Ureter (tissue), 1 donor: ENCODE measurements at regions not wholly inside any gene's neighbourhood (a gene's known extent, or its start where the extent isn't known, plus 50 kb on each side); places are given as distances from the start of the nearest gene placed in this dataset.

Source experiments
- DNase-seq: peaks from one replicate; pipeline ENCODE4 v3.0.0-alpha.2; 2020; ENCODE audit warnings: low spot score
- donor health status: DM: yes; HTN: yes; CAD: no.

DNA sequence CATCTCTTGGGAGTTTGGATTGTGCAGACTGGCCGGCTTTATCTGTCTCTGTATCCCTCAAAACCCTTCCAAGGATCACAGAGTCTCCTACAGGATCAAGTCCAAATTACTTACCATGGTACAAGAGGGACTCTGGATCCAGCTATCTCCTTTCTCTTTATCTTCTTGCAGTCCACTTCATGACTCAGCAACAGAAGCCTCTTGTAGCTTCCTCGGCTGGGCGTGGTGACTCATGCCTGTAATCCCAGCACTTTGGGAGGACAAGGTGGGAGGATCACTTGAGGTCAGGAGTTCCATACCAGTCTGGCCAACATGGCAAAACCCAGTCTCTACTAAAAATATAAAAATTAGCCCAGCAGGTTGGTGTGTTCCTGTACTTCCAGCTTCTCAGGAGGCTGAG lies 189.7 kb downstream of the BCAT1 start:
- DNase-seq = no peak

DNA sequence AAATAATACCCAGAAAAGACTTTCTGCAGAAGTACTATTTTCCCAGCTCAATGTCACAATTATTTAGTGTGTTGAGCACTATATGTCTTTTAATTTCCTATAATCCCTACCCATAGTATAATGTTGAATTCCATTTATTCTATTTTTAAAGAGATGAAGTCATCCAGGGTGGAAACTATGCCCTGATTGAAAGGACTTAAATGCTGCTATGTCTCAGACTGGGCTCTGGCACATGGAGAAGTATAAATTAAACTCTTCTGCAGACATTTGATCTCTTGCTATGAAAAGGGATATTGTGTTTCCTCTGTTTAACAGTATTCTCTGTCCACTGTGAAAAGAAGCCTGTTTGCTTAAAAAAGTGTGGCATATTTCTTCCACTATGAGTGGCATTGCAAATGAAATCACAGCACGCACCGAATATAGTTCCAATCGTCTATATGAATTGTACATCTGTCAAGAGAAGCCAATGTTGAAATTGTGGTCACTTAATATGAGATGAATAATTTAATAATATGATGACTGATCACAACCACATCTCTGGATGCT lies 192.3 kb downstream of the BCAT1 start:
- no peak for DNase-seq

DNA sequence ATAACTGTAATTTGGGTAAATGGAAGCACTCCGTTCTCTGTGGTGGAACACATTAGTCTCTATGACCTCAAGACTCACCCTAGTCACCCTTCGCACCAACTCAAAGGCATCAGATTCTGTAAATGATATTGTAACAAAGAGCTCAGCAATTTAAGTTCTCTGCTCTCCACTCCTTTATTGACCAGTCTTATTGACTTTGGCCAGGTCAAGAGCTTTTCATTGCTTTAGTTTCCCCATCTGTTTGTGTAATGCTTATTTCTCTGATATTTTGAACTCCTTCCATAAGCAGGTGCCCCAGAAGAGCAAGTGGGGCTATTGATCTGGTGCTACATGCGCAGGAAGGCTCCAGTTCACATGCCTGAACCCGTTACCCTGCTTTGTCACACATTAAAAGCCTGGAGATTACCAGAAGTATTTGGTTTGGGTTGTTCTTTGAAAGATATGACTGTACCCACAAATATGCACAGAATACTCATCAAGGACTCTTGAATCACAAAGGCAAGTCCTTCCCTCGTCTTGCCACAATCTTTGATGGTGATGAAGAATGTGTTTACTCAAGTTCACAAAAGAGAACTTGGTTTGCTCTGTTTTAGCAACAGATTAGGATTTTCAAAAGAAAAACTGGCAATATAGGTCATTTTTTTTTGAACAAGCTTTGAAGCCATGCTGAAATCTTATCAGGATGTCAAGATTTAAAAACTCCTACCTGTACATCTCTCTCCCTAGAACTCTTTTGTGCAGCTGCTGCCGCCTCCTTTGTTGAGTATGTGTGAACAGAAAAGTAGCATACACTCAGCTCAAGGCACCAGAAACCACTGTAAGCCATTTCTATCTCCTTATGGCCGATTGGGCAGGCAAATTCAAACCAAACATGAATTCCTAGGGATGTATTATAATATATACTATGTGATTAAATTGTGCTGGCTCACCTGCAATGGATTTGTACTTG lies 193.9 kb downstream of the BCAT1 start:
- DNase-seq = no peak

DNA sequence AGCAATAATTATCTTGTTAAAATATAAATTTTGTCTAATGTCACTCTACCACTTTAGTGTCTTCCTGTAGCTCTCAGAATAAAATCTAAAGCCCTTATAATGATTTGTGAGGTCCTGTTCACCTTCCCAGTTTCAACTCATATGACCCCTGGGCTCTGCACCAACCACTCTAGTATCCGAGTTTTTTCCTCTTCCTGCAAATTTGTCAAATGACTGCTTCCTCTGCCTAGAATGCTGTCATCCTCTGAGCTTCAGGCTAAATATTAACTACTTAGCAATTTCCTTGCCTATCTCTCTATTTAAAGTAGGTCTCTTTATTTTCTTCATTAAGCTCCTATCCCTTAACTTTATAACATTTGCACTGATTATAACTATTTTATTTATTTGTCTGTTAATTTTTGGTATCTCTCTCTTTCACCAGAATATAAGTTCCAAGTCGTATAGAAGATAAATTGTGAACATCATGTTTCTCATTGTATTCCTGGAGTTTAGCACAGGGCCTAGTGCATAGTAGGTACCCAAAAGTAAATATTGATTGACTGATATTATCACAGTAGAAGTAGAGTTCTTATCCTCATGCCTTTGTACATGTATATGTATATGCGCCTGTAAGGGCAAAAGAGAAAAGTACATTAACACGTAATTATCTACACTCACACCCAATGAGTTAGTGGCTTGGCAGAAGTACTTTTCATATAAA lies 196.0 kb downstream of the BCAT1 start:
- no peak for DNase-seq

DNA sequence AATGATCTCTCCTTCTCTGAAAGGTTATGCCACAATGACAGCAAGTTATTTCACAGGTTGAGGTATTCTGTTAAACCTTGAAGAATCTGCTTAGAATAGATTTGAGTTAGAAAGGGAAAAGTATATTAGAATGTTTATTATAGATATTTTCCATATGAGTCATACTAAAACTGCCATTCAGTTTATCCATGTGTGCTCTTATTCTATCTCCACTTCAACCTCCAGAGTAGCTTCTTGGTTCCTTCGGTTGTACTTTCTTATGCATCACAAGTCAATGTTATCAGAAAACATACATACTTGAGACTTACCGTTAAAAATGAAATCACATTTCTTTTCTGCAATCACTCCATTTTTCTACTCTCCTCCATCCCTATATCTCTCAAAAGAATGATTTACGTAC lies 197.7 kb downstream of the BCAT1 start:
- DNase-seq = no peak

DNA sequence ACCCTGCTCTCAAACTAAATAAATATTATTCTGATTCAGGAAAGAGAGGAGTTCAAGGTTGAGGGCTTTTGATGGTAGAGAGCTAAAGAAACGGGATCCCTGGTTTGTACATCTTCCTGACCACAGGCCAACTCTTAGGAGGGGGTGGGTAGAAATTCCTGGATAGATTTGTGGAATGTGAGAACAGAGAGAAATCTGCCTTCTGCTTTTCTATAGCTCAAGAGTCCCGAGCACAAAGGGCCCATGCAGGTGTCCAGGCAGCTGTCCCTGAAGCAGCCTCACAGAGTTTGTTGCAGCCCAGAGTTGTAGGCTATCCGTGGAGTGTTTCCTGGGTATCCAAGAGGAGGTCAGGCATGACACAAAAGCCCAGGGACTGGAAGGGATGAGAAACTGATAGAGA lies 198.6 kb downstream of the BCAT1 start:
- no peak for DNase-seq

DNA sequence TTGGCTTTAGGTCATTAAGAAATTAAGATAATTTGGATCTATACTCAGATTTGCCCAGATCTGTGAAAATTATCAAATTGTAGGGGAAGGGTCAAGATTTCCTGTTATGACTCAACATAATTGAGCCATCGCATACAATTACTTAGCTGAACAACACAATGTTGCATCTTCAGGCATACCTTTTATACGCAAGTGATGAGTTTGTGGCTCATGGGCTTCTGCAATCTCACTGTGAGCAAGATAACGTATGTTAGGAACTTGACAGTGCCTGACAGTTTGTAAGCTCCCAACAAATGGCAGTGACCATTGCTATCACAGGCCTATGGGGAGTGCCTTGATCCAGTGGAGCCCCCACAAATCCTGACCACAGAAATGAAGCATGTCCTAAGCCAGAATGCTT lies 199.7 kb downstream of the BCAT1 start:
- DNase-seq = no peak

DNA sequence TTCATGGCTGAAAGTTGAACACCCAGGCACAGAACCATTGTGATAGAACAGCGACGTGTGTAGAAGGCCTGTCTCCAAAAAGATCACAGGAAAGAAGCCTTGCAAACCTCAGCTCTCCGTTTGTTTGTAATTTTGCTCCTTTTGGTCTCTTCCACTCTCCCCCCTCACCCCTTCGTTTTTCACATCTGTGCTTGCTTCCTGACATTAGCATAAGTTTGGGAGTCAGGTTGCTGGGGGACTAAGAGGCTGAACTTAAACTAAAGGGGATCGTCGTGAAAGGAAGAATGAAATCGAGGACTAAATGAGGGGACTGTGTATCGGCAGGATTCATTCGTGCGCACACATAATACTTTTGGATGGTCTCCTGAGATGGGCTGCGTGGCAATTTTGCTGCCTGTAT lies 200.6 kb downstream of the BCAT1 start:
- no peak for DNase-seq

DNA sequence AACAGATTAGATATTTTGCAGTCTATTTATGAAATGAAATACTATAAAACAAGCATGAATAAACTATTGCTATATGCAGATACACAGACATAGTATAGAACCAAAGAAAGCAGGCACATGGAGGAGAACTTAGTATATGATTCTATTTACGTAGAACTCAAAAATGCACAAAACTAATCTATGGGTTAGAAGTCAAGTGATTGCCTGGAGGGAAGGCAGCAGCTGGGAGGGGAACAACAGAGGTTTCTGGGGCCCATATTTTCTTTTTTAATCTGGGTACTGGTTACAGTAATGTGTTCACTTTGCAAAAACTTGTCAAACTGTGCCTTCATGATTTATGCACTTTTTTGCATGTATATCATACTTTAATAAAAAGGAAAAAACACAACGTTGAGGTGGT lies 202.0 kb downstream of the BCAT1 start:
- DNase-seq = no peak

DNA sequence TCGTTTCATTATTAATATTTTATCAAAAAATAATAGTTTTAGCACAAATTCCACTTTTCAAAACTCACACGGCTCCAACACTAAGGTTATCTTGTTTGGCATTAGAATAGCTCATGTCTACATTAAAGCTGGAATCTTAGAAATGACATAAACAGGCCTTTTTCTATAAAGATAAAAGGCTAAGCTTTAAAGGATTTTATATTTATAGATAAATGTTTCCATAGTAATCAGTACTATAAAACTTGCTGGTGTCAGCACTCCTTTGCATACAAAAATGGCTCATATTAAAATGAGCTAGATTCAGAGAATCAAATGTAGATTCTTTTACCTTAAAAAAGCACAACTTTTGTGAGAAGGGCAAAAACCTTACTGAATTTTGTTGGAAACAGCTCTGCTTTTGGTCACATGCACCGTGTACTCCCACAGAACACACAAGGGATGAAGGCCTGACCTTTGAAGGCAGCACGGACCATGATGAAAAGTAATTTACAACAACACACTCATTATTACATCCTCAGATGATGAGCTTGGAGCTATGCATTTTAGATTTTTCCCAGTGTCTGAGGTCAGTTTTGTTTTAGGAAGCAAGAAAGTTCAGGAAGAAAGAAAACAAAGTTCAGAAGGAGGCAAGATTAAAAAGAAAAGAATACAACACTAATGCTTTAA lies 202.8 kb downstream of the BCAT1 start:
- no peak for DNase-seq

DNA sequence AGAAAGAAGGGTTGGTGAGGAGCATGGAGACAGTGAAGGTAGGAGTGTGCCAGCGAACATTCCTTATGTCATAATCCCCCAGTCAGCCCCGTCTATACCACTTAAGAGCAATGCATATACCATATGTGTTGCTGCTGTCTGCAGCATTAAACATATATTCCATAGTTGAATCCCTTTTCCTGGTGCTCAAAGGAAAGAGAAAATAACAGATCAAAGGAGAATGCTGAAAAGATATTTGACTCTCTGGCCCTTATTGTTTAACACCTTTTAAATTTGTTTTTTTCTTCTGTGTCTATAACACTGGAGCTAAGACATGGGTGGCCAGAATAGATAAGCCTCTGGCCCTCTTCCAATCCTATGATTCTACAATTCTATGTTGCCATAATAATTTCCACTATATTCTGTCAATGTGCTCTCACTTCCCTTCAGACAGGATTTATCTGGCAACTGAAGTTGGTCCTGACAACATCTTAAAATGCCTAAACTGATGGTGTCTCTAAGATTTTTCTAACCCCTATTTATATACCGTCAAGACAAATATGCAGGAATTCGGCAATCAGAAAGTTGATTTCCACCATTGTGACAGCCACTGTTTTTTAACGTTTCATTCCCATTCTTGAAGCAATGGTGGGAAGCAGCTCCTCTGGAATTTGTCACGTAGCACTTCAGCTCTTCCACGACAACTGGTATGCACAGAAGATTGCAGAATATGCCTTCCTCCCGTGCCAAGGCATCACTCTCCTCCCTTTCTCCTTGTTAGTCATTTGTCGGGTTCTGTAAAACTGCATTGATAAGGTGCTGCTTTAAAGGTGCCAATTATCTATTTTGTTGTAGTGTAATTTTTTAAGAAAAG lies 204.7 kb downstream of the BCAT1 start:
- DNase-seq = no peak

DNA sequence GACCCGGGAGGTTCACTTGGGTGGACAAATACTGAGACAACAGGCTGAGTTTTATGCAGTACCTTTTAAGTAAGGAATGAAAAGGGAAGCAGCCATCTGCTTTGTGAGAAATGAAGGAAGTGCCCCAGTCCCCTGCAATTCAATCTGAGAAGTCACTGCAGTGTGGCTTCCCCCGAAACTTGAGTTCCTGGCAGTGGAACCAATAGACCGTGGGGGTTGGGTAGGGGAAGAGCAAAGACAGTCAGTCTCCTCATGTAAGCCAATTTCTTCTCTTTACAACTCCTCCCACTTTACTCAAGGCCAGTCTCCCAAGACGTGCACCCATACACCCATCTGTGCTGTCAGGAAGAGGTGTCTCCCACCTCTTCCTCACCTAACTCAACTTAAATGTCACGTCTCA lies 206.5 kb downstream of the BCAT1 start:
- no peak for DNase-seq

DNA sequence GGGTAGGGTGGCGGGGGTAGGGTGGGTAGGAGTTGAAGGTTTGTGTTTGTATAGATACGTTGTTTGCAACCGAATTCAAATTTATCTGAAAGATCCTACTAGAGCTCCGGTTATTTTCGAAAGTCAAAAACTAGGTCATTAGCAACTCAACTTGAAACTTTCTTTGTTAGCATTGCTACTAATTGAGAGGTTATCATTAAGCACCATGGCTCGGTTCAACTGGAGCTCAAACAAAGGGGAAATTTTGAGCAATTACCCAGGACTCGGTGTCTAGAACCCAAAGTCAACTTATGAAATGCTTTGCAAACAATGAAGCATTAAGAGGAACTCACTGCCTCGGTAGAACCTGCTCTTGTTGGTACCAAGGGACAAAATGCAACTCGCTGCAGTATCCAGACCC lies 207.7 kb downstream of the BCAT1 start:
- DNase-seq = no peak

DNA sequence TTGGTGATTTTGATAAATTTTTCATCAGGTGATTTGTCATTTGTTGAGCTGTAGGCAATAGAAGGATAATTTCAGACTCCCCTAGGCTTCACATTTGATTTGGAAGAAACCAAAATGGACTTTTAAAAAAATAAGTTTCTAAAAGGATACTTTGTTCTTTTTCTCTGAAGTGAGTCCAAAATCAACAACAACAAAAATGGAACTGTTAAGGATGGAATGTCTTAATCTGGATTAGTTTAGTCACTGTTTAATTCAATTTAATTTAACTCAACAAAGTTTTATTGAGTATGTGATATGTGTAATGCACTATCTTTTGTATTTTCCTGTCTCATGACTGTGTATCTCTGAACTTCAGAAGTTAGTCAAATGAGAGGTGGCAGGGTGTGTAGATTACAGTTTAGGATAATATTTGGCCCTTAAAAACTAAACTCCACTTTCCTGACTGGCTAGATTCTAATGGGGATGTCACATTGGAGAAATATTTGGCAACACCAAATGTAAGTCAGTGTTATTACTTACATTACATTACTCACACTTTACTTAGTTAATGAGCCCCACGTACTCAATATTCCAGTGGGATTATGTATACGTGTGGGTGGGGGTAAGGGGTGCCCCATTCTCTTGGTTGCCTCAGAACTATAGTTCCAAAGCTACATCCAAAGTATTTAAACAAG lies 209.7 kb downstream of the BCAT1 start:
- DNase-seq = no peak

DNA sequence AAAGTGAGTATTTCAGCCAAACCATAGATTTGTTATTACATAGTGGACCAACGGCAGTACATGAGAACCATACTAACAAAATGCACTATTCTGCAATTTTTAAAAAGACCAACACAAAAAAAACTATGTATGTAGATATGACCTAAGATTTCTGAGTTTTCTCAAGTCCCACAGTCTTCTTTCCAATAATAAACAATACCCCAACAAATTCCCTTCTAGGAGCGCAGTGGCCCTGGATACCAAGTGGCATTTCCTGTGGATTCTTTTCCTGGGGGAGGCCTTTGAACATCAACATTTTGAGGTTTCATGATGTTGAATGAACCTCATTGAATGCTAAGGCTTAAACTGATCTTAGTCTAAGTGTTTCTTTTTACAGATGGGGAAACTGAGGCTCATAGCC lies 210.5 kb downstream of the BCAT1 start:
- DNase-seq = no peak

DNA sequence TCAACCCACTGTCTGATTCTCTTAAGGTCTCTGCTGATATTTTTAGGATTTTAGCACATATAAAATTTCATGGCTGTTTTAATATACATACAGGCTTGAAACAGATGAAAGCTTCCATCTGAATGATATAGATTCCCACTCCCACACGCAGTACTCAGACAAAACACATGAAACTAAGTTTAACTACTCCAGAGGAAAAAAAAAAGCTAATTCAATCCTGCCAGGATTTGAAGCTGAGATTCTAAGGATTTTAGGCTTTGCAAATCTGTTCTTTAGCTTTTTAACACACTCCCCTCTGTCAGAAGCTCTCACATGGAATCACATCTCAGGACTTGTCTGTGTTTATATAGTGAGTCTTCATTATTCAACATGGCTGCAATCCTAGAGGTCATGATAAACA lies 217.3 kb downstream of the BCAT1 start:
- DNase-seq = no peak

DNA sequence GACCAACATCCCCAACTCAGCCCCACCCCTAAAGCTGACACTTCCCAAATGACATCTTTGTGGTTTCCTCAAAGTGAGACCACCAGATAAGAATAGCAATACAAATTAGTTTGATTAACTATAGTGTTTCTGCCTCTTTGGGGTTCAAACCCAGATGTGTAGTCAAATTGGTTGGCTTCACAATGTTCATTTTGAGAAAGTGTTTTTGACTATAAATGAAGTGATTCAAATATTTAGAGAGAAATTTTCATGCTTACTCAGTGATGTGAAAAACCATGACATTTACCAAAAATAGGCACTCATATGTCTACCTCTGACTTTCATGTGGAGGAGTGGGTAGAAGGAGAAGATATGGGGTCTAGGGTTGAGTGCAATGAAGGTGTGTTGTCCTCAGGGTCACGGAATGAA lies 218.4 kb downstream of the BCAT1 start:
- DNase-seq = no peak

DNA sequence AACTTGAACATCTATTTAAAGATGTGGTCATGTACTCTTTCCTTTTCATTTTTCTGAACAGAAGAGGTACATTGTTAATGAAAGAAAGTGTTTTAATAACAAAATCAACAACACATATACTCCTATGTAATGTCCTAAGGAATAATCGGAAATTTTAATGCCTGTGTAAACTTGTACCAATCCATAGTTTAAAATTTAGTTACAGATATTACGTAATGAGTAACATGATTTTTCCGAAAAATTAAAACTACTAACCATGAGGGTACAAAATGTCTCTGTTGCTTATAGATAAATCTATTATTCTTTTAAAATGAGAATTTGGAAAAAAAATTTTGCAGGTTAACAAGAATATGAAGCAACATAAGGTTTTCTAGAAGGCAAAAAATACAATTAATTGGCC lies 220.1 kb downstream of the BCAT1 start:
- no peak for DNase-seq

DNA sequence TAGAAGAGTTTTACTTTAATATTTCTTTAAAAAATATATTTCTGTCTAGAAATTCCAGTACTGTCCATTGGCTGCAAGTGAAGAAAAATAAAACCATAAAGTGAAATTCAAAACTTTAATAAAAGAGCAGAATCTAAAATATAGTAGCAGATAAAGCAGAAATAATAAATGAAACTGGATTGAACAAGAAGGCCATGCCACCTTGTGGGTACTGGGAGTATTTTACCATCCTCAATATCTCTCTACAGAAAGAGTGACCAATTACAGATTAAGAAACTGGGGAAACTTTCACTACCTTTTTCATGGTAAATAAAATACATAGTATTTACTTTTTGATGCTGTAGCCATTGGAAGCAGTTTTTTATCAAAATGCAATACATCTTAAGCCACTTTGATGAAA lies 220.5 kb downstream of the BCAT1 start:
- DNase-seq = no peak

DNA sequence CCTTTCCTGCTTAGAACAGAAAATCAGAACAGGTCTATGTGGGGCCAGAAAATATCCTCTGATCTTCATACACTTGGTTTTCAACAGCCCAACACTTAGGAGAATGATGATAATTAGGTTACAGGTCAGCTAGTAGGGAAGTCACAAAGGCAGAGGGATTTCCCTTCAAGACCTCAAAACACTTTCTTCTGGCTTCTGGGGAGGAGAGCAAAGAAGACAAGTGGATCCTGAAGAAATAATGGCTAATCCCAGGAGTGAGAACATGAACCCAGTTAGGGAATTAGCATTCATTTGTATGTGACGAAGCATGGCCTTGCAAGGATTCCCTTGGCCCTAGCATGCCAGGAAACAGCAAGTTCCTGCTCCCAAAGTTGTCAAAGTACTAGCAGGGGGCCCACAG lies 223.3 kb downstream of the BCAT1 start:
- no peak for DNase-seq

DNA sequence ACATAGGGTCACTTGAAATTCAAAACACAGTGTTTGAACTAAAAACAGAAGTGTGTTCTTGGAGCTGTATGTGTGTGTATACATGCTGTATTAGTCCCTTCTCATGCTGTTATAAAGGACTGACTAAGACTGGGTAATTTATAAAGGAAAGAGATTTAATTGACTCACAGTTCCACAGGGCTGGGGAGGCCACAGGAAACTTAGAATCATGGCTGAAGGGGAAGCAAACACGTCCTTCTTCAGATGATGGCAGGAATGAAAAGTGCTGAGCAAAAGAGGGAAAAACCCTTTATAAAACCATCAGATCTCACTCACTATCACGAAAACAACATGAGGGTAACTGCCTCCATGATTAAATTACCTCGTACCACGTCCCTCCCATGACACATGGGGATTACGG lies 224.1 kb downstream of the BCAT1 start:
- DNase-seq = no peak
